WTC11 (cell line): ENCODE measurements at regions not wholly inside any gene's neighbourhood (a gene's known extent, or its start where the extent isn't known, plus 50 kb on each side); places are given as distances from the start of the nearest gene placed in this dataset.
A peak's percentile ranks its signal among the peaks of the same experiment; 100 is the strongest.

Source experiments
- ATAC-seq: fragments of 200-7000 bp; cut with Tn5 transposase; 2 replicates; pipeline ENCODE4 v1.10.0; 2021; ENCODE audit warnings: mild to moderate bottlenecking, moderate library complexity
- CTCF ChIA-PET: fragments of 300-600 bp; sonication (Branson Sonifier 250); formaldehyde crosslinking; loops from one replicate; lab custom pipeline; 2021; ENCODE audit warnings: antibody characterized with exemption; lab: Charles Lee
- POLR2A ChIA-PET: fragments of 350-600 bp; sonication (Branson Sonifier 250); formaldehyde crosslinking; loops from one replicate; lab custom pipeline; 2021; ENCODE audit warnings: antibody characterized with exemption; lab: Charles Lee
- DNase-seq: peaks from one replicate; pipeline ENCODE4 v3.0.0; 2021; ENCODE audit warnings: low spot score
- H3K27ac Mint-ChIP-seq: 2 replicates; pipeline ENCODE4 v1.8.0; 2021; ENCODE audit warnings: mixed read lengths
- H3K27me3 Mint-ChIP-seq: 2 replicates; pipeline ENCODE4 v1.8.0; 2021; ENCODE audit warnings: low read depth, mild to moderate bottlenecking, moderate library complexity, mixed read lengths
- H3K36me3 Mint-ChIP-seq: 2 replicates; pipeline ENCODE4 v1.8.0; 2021; ENCODE audit warnings: mixed read lengths
- H3K4me1 Mint-ChIP-seq: 2 replicates; pipeline ENCODE4 v1.8.0; 2022; ENCODE audit warnings: mixed read lengths
- H3K4me3 Mint-ChIP-seq: 2 replicates; pipeline ENCODE4 v1.8.0; 2021; ENCODE audit warnings: mild to moderate bottlenecking, moderate library complexity, mixed read lengths
- H3K9me3 Mint-ChIP-seq: 2 replicates; pipeline ENCODE4 v1.8.0; 2021; ENCODE audit warnings: mixed read lengths
- AFF4 ChIP-seq: sonication (generic); formaldehyde crosslinking; IDR thresholded peaks from 2 replicates; pipeline ENCODE4 v1.8.1; 2023; ENCODE audit warnings: mild to moderate bottlenecking, missing genetic modification reagents, borderline replicate concordance
- ATF3 ChIP-seq: sonication (generic); formaldehyde crosslinking; conservative IDR thresholded peaks from 2 replicates; pipeline ENCODE4 v1.8.1; 2022; ENCODE audit warnings: mild to moderate bottlenecking, missing genetic modification reagents
- ERG ChIP-seq: fragments of 250-450 bp; sonication (Bioruptor Pico); IDR thresholded peaks from 2 replicates; pipeline ENCODE4 v1.8.0; 2021; ENCODE audit warnings: mild to moderate bottlenecking
- FOXP1 ChIP-seq: sonication (generic); formaldehyde crosslinking; IDR thresholded peaks from 2 replicates; pipeline ENCODE4 v1.8.0; 2022; ENCODE audit warnings: missing genetic modification reagents, mild to moderate bottlenecking, moderate library complexity, borderline replicate concordance
- MXD4 ChIP-seq: fragments of 250-450 bp; sonication (Bioruptor Pico); IDR thresholded peaks from 2 replicates; pipeline ENCODE4 v1.8.0; 2021; ENCODE audit warnings: mild to moderate bottlenecking, moderate library complexity, borderline replicate concordance
- ZNF396 ChIP-seq: fragments of 250-450 bp; sonication (Bioruptor Pico); IDR thresholded peaks from 2 replicates; pipeline ENCODE4 v1.8.0; 2021; ENCODE audit warnings: mild to moderate bottlenecking, moderate library complexity, borderline replicate concordance
- ZNF423 ChIP-seq: fragments of 250-450 bp; sonication (Bioruptor Pico); IDR thresholded peaks from 2 replicates; pipeline ENCODE4 v2.1.2; 2022; ENCODE audit warnings: mild to moderate bottlenecking, moderate library complexity
- TF ChIP-seq, protein P1 (sequence below): sonication (generic); formaldehyde crosslinking; IDR thresholded peaks from 2 replicates; pipeline ENCODE4 v1.8.0; 2023; ENCODE audit warnings: mild to moderate bottlenecking, missing genetic modification reagents
- TF ChIP-seq, protein P2 (sequence below): fragments of 200-600 bp; IDR thresholded peaks from 2 replicates; pipeline ENCODE4 v1.8.0; 2022; ENCODE audit warnings: antibody characterized with exemption
- TF ChIP-seq, protein P3 (sequence below): sonication (generic); formaldehyde crosslinking; IDR thresholded peaks from 2 replicates; pipeline ENCODE4 v1.8.1; 2023; ENCODE audit warnings: mild to moderate bottlenecking, missing genetic modification reagents
- TF ChIP-seq, protein P4 (sequence below): sonication (generic); formaldehyde crosslinking; IDR thresholded peaks from 2 replicates; pipeline ENCODE4 v1.8.0; 2023; ENCODE audit warnings: missing genetic modification reagents, mild to moderate bottlenecking, borderline replicate concordance

- TF ChIP-seq, protein P1, sequence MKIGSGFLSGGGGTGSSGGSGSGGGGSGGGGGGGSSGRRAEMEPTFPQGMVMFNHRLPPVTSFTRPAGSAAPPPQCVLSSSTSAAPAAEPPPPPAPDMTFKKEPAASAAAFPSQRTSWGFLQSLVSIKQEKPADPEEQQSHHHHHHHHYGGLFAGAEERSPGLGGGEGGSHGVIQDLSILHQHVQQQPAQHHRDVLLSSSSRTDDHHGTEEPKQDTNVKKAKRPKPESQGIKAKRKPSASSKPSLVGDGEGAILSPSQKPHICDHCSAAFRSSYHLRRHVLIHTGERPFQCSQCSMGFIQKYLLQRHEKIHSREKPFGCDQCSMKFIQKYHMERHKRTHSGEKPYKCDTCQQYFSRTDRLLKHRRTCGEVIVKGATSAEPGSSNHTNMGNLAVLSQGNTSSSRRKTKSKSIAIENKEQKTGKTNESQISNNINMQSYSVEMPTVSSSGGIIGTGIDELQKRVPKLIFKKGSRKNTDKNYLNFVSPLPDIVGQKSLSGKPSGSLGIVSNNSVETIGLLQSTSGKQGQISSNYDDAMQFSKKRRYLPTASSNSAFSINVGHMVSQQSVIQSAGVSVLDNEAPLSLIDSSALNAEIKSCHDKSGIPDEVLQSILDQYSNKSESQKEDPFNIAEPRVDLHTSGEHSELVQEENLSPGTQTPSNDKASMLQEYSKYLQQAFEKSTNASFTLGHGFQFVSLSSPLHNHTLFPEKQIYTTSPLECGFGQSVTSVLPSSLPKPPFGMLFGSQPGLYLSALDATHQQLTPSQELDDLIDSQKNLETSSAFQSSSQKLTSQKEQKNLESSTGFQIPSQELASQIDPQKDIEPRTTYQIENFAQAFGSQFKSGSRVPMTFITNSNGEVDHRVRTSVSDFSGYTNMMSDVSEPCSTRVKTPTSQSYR (CRISPR knock-in tag), result no peak
- TF ChIP-seq ZNF396 (CRISPR knock-in tag), result no peak
Measured at GRCh38 chr2:14942987-14943386, 310.5 kb downstream of the LRATD1 start (continued).

GRCh38 chr2:14944562-14945346, 312.2 kb downstream of the LRATD1 start:
- ATAC-seq, result peak; percentile 100
- TF ChIP-seq ZNF423 (CRISPR knock-in tag) (peak; percentile 64; the same call in 1 of the 2 replicates), MXD4 (CRISPR knock-in tag) (no peak), FOXP1 (CRISPR knock-in tag) (no peak), ATF3 (CRISPR knock-in tag) (no peak), AFF4 (CRISPR knock-in tag) (no peak), ERG (no peak)
- TF ChIP-seq, protein P2, sequence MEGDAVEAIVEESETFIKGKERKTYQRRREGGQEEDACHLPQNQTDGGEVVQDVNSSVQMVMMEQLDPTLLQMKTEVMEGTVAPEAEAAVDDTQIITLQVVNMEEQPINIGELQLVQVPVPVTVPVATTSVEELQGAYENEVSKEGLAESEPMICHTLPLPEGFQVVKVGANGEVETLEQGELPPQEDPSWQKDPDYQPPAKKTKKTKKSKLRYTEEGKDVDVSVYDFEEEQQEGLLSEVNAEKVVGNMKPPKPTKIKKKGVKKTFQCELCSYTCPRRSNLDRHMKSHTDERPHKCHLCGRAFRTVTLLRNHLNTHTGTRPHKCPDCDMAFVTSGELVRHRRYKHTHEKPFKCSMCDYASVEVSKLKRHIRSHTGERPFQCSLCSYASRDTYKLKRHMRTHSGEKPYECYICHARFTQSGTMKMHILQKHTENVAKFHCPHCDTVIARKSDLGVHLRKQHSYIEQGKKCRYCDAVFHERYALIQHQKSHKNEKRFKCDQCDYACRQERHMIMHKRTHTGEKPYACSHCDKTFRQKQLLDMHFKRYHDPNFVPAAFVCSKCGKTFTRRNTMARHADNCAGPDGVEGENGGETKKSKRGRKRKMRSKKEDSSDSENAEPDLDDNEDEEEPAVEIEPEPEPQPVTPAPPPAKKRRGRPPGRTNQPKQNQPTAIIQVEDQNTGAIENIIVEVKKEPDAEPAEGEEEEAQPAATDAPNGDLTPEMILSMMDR, result peak; percentile 38; the same call in 1 of the 2 replicates
- TF ChIP-seq, protein P3, sequence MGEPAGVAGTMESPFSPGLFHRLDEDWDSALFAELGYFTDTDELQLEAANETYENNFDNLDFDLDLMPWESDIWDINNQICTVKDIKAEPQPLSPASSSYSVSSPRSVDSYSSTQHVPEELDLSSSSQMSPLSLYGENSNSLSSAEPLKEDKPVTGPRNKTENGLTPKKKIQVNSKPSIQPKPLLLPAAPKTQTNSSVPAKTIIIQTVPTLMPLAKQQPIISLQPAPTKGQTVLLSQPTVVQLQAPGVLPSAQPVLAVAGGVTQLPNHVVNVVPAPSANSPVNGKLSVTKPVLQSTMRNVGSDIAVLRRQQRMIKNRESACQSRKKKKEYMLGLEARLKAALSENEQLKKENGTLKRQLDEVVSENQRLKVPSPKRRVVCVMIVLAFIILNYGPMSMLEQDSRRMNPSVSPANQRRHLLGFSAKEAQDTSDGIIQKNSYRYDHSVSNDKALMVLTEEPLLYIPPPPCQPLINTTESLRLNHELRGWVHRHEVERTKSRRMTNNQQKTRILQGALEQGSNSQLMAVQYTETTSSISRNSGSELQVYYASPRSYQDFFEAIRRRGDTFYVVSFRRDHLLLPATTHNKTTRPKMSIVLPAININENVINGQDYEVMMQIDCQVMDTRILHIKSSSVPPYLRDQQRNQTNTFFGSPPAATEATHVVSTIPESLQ (CRISPR knock-in tag), result no peak
- TF ChIP-seq, protein P4, sequence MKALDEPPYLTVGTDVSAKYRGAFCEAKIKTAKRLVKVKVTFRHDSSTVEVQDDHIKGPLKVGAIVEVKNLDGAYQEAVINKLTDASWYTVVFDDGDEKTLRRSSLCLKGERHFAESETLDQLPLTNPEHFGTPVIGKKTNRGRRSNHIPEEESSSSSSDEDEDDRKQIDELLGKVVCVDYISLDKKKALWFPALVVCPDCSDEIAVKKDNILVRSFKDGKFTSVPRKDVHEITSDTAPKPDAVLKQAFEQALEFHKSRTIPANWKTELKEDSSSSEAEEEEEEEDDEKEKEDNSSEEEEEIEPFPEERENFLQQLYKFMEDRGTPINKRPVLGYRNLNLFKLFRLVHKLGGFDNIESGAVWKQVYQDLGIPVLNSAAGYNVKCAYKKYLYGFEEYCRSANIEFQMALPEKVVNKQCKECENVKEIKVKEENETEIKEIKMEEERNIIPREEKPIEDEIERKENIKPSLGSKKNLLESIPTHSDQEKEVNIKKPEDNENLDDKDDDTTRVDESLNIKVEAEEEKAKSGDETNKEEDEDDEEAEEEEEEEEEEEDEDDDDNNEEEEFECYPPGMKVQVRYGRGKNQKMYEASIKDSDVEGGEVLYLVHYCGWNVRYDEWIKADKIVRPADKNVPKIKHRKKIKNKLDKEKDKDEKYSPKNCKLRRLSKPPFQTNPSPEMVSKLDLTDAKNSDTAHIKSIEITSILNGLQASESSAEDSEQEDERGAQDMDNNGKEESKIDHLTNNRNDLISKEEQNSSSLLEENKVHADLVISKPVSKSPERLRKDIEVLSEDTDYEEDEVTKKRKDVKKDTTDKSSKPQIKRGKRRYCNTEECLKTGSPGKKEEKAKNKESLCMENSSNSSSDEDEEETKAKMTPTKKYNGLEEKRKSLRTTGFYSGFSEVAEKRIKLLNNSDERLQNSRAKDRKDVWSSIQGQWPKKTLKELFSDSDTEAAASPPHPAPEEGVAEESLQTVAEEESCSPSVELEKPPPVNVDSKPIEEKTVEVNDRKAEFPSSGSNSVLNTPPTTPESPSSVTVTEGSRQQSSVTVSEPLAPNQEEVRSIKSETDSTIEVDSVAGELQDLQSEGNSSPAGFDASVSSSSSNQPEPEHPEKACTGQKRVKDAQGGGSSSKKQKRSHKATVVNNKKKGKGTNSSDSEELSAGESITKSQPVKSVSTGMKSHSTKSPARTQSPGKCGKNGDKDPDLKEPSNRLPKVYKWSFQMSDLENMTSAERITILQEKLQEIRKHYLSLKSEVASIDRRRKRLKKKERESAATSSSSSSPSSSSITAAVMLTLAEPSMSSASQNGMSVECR (CRISPR knock-in tag), result no peak
- POLR2A ChIA-PET, result no interaction called here
- peaks cover 3% of the 10 kb centered on the region for H3K36me3 Mint-ChIP-seq
- CTCF ChIA-PET, result interaction anchor here (0.9 to 1.5 kb wide), 2 partner anchors 310 to 313 kb away, joined by 3 to 5 read pairs; partner anchors contain the start of gene LRATD1
- peak; percentile 58 for DNase-seq
- no peaks in the 10 kb centered on the region for H3K27me3 Mint-ChIP-seq
- H3K4me1 Mint-ChIP-seq, result peaks cover 11% of the 10 kb centered on the region
- no peak overlapping the region for H3K27ac Mint-ChIP-seq
- no peak overlapping the region for H3K4me3 Mint-ChIP-seq
- H3K9me3 Mint-ChIP-seq, result peaks cover 24% of the 10 kb centered on the region
